ENCODE measurements at regions not wholly inside any gene's neighbourhood (a gene's known extent, or its start where the extent isn't known, plus 50 kb on each side); places are given as distances from the start of the nearest gene placed in this dataset.

- TF ChIP-seq EP300 (IDR thresholded peaks at IDR 0.05) (no peak), CTCF (IDR thresholded peaks at IDR 0.05) (no peak)
These were observed 59.3 kb upstream of the GAP43 start for GRCh38 chr3:115563984-115564383.

Measured in suprapubic skin (tissue), 3 donors.